ENCODE measurements at regions not wholly inside any gene's neighbourhood (a gene's known extent, or its start where the extent isn't known, plus 50 kb on each side); places are given as distances from the start of the nearest gene placed in this dataset.

DNA sequence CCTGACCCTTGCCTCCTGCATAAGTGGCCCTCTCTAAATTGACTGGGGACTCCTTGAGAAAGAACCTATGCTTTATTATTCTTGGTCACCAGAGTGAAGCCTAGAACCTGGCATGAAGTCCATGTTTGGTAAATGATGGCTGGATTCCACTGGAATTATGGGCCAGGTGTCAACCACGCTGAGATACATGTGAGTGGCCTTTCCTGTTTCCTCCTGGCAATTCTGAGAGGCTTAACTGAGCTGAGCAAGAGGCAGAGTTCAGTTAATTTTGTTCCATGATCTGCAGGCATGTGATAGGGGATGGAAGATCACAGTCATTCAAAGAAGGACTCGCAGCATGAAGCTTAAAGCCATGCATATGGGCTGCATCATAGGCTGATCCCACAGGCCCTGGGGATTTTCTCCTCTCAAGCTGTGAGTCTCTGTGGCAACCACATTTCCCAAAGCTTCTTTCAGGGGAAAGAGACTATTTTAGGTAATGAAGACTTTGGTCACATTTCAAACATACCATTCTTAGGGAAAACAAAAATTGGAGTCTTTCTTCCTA lies 69.4 kb upstream of the CLNK start:
- H3K4me1 Mint-ChIP-seq: no peaks in the 10 kb centered on the region
- H3K27me3 Mint-ChIP-seq: no peaks in the 10 kb centered on the region
- Histone ChIP-seq H3K4me3 (ENCODE audit: low read length in 2 of 2) (no peak overlapping the region), H3K27me3 (ENCODE audit: insufficient read depth, low read length) (no peaks in the 10 kb centered on the region), H3K9me3 (ENCODE audit: control insufficient read depth in 1 of 2, low read length in 2 of 2) (no peaks in the 10 kb centered on the region), H3K4me1 (ENCODE audit: insufficient read depth, low read length) (no peaks in the 10 kb centered on the region), H3K27ac (ENCODE audit: low read depth, low read length) (no peak overlapping the region), H3K36me3 (ENCODE audit: insufficient read depth, low read length) (no peaks in the 10 kb centered on the region)
- H3K9me3 Mint-ChIP-seq: peaks cover 0 to 2% (median 0%) of the 10 kb centered on the region in 8 donors
- H3K4me3 Mint-ChIP-seq: no peak overlapping the region
- POLR2A ChIA-PET (ENCODE audit: partially characterized antibody): no interaction called here
- CTCF ChIA-PET (ENCODE audit: partially characterized antibody): interaction anchor here (1.1 kb wide), 1 partner anchor 10 kb away, joined by 3 read pairs; no protein-coding TSS in a partner anchor
- H3K36me3 Mint-ChIP-seq: no peaks in the 10 kb centered on the region
- no peak for DNase-seq
- H3K27ac Mint-ChIP-seq: no peak overlapping the region
- intact Hi-C loops (cut with micrococcal nuclease): no loop called here

DNA sequence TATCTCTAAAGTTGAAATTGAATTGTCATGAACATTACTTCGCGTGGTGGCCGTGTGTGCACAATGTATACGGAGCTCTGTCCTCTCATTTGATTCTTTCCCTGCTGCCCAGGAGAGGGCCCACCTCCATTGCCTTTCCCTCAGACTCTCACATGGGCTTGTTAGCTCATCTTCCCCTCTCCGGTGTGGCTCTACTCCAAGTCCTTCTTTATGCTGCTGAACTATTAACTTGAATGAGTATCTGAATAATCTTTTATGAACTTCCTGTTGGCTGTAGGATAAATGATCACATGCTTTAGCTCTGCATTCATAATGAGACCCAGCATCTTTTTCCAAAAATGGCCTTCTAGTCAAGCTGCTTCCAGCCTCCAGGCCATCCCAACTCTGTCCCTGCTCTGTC lies 68.8 kb upstream of the CLNK start:
- Histone ChIP-seq H3K9me3 (ENCODE audit: control insufficient read depth in 1 of 2, low read length in 2 of 2) (no peaks in the 10 kb centered on the region), H3K36me3 (ENCODE audit: insufficient read depth, low read length) (no peaks in the 10 kb centered on the region), H3K4me1 (ENCODE audit: insufficient read depth, low read length) (no peaks in the 10 kb centered on the region), H3K27me3 (ENCODE audit: insufficient read depth, low read length) (no peaks in the 10 kb centered on the region), H3K4me3 (ENCODE audit: low read length in 2 of 2) (no peak overlapping the region), H3K27ac (ENCODE audit: low read depth, low read length) (no peak overlapping the region)
- Mint-ChIP-seq H3K27ac (no peak overlapping the region), H3K4me3 (no peak overlapping the region), H3K36me3 (no peaks in the 10 kb centered on the region), H3K27me3 (no peaks in the 10 kb centered on the region), H3K9me3 (peaks cover 0 to 2% (median 0%) of the 10 kb centered on the region in 8 donors), H3K4me1 (no peaks in the 10 kb centered on the region)
- intact Hi-C loops (cut with micrococcal nuclease): no loop called here
- no peak for DNase-seq
- CTCF ChIA-PET (ENCODE audit: partially characterized antibody): interaction anchor here (1.1 kb wide), 1 partner anchor 10 kb away, joined by 3 read pairs; no protein-coding TSS in a partner anchor
- POLR2A ChIA-PET (ENCODE audit: partially characterized antibody): no interaction called here

DNA sequence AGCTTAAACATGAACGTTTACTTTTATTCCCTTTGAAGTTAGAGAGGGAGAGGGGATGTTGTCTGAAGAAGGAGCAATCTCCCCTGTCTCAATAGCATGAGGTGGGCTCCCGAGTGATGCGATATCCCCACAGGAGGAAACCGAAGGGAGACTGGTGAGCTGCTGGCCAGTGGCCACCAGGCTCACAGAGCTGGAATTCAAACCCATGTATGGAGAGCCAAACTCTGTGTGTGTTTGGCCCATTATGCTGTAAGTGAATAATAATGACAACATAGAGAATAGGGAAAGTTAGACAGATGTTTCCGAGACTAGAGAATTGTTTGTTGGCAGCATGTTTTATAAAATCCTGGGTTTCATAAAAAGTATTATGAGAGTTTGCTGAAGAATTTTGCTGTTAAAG lies 66.1 kb upstream of the CLNK start:
- Histone ChIP-seq H3K36me3 (ENCODE audit: insufficient read depth, low read length) (no peaks in the 10 kb centered on the region), H3K27me3 (ENCODE audit: insufficient read depth, low read length) (no peaks in the 10 kb centered on the region), H3K4me1 (ENCODE audit: insufficient read depth, low read length) (no peaks in the 10 kb centered on the region), H3K27ac (ENCODE audit: low read depth, low read length) (no peak overlapping the region), H3K9me3 (ENCODE audit: control insufficient read depth in 1 of 2, low read length in 2 of 2) (no peaks in the 10 kb centered on the region), H3K4me3 (ENCODE audit: low read length in 2 of 2) (no peak overlapping the region)
- Mint-ChIP-seq H3K27ac (no peak overlapping the region), H3K27me3 (no peaks in the 10 kb centered on the region), H3K9me3 (peaks cover 0 to 3% (median 0%) of the 10 kb centered on the region in 8 donors), H3K36me3 (no peaks in the 10 kb centered on the region), H3K4me3 (no peak overlapping the region), H3K4me1 (no peaks in the 10 kb centered on the region)
- CTCF ChIA-PET (ENCODE audit: partially characterized antibody): no interaction called here
- no peak for DNase-seq
- intact Hi-C loops (cut with micrococcal nuclease): no loop called here
- POLR2A ChIA-PET (ENCODE audit: partially characterized antibody): no interaction called here

DNA sequence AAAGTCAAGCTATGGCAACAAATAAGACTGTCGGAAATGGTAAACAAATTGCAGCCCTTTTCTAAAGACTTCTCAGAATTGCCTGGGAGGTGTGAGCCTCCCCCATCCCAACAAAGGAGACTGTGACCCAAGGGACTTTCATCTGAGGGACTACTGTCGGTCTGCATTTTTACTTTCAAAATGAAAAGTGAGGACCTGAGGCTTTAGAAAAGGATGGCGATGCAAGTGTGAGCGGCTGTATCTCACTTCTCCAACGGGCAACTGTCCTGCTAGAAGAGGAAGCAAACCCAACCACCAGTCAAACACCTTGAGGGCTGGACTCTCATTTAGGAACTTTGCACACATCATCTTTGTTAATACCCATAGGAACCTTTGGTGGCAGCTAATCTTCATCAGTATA lies 62.6 kb upstream of the CLNK start:
- H3K36me3 Mint-ChIP-seq: no peaks in the 10 kb centered on the region
- Histone ChIP-seq H3K36me3 (ENCODE audit: insufficient read depth, low read length) (no peaks in the 10 kb centered on the region), H3K4me3 (ENCODE audit: low read length in 2 of 2) (no peak overlapping the region), H3K9me3 (ENCODE audit: control insufficient read depth in 1 of 2, low read length in 2 of 2) (no peaks in the 10 kb centered on the region), H3K27ac (ENCODE audit: low read depth, low read length) (no peak overlapping the region), H3K4me1 (ENCODE audit: insufficient read depth, low read length) (no peaks in the 10 kb centered on the region), H3K27me3 (ENCODE audit: insufficient read depth, low read length) (no peaks in the 10 kb centered on the region)
- H3K9me3 Mint-ChIP-seq: peaks cover 0 to 3% (median 0%) of the 10 kb centered on the region in 8 donors
- intact Hi-C loops (cut with micrococcal nuclease): no loop called here
- H3K4me3 Mint-ChIP-seq: no peak overlapping the region
- H3K4me1 Mint-ChIP-seq: no peaks in the 10 kb centered on the region
- ChIA-PET POLR2A (ENCODE audit: partially characterized antibody) (no interaction called here), CTCF (ENCODE audit: partially characterized antibody) (no interaction called here)
- H3K27me3 Mint-ChIP-seq: no peaks in the 10 kb centered on the region
- DNase-seq: no peak
- no peak overlapping the region for H3K27ac Mint-ChIP-seq

DNA sequence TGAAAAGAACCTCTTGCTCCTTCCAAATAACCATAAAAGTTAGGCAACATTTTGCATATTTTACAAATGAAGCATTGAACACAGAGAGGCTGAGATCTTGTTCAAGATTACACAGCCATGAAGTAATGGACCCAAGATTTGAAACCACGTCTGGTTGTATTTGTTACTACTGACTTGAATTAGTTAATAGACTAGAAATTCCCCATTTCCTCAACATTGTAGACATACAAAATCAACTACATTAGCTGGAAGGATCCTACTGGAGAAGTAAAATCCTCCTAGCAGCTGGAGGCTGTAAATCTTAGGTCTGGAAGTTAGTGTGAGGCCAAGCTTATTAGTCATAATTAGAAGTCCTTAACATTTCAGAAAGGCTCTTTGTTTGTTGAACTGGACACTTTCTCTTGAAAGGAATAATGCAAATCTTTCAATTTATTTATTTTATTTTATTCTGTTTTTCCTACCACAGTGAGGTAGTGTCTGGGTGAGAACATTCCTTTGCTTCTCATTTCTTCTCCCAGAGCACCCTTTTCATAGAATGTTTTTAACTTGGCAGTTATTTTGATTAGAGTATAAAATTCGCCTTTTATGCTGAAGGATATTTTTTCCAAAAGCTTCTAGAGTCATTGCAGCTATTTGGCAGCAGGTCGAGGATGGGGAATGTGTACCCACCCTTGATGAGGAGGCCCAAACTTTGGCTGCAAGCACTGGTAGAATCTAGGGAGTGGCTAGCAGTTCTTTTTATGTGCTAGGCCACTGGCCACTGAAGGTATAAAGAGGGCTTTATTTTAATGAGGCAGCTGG lies 62.0 kb upstream of the CLNK start:
- DNase-seq: no peak

DNA sequence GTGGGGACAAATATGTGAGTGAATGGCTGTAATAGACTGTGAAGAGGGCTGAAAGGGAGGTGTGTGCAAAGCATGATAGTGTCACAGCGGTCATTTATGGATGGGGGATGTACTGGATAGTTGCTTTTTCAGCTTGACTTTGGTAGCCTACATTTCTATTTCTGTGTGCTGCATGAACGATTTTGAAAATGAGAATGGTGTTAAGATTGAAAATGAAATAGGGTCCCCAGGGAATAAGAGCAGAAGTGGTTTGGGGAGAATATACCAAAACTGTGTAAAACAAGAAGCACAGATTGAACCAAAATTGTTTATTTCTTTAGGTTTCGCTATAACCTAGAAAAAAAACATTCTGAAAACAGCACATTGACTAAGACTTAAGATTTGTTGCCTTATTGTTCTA lies 58.8 kb upstream of the CLNK start:
- Histone ChIP-seq H3K4me1 (ENCODE audit: insufficient read depth, low read length) (no peaks in the 10 kb centered on the region), H3K27ac (ENCODE audit: low read depth, low read length) (no peak overlapping the region), H3K36me3 (ENCODE audit: insufficient read depth, low read length) (no peaks in the 10 kb centered on the region), H3K9me3 (ENCODE audit: control insufficient read depth in 1 of 2, low read length in 2 of 2) (no peaks in the 10 kb centered on the region), H3K4me3 (ENCODE audit: low read length in 2 of 2) (no peak overlapping the region), H3K27me3 (ENCODE audit: insufficient read depth, low read length) (no peaks in the 10 kb centered on the region)
- Mint-ChIP-seq H3K4me1 (no peaks in the 10 kb centered on the region), H3K27me3 (no peaks in the 10 kb centered on the region), H3K27ac (no peak overlapping the region), H3K4me3 (no peak overlapping the region), H3K36me3 (no peaks in the 10 kb centered on the region), H3K9me3 (peaks cover 0 to 3% (median 0%) of the 10 kb centered on the region in 8 donors)
- DNase-seq: no peak
- CTCF ChIA-PET (ENCODE audit: partially characterized antibody): no interaction called here
- intact Hi-C loops (cut with micrococcal nuclease): no loop called here
- POLR2A ChIA-PET (ENCODE audit: partially characterized antibody): no interaction called here

More for the DNA sequence above, 62.0 kb upstream of the CLNK start:
- Mint-ChIP-seq H3K36me3 (no peaks in the 10 kb centered on the region), H3K4me1 (no peaks in the 10 kb centered on the region), H3K27ac (no peak overlapping the region), H3K27me3 (no peaks in the 10 kb centered on the region), H3K9me3 (peaks cover 0 to 3% (median 0%) of the 10 kb centered on the region in 8 donors), H3K4me3 (no peak overlapping the region)
- Histone ChIP-seq H3K4me1 (ENCODE audit: insufficient read depth, low read length) (no peaks in the 10 kb centered on the region), H3K36me3 (ENCODE audit: insufficient read depth, low read length) (no peaks in the 10 kb centered on the region), H3K4me3 (ENCODE audit: low read length in 2 of 2) (no peak overlapping the region), H3K27ac (ENCODE audit: low read depth, low read length) (no peak overlapping the region), H3K9me3 (ENCODE audit: control insufficient read depth in 1 of 2, low read length in 2 of 2) (no peaks in the 10 kb centered on the region), H3K27me3 (ENCODE audit: insufficient read depth, low read length) (no peaks in the 10 kb centered on the region)
- intact Hi-C loops (cut with micrococcal nuclease): no loop called here
- ChIA-PET CTCF (ENCODE audit: partially characterized antibody) (no interaction called here), POLR2A (ENCODE audit: partially characterized antibody) (no interaction called here)

DNA sequence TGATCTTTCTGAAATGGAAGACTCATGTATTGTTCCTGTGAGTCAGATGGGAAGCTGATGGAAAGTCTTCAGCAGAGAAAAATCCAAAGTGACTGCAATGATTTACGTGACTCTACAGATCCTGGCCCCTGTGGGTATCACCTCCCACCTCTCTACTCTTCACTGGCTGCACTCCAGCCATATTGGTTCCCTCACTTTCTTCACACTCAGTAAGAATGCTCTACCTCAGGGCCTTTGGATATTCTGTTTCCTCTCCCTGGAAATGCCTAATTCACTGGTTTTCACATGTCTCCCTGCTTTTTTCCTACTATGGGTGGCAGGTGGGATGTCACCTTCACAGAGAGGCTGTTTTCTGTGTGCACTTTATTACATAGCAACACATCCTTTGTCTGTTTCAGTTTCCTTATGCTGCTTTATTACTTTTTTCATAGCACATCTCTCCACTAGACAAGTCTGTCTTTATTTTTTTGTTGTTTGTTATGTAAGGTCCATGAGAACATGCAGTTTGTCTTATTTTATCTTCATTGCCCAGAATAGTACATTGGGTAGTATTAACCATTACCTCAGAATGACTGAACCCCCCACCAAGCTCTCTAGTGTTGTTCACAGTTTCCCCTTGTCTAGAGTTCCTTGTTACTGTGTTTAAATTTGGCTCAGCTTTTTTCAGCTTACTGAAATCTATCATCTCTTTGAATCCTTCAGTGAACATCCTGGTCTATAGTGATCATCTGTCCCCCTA lies 57.6 kb upstream of the CLNK start:
- intact Hi-C loops (cut with micrococcal nuclease): no loop called here
- H3K9me3 Mint-ChIP-seq: no peaks in the 10 kb centered on the region

More for the DNA sequence above, 57.6 kb upstream of the CLNK start:
- Histone ChIP-seq H3K9me3 (ENCODE audit: control insufficient read depth in 1 of 2, low read length in 2 of 2) (no peaks in the 10 kb centered on the region), H3K4me1 (ENCODE audit: insufficient read depth, low read length) (no peaks in the 10 kb centered on the region), H3K27me3 (ENCODE audit: insufficient read depth, low read length) (no peaks in the 10 kb centered on the region), H3K36me3 (ENCODE audit: insufficient read depth, low read length) (no peaks in the 10 kb centered on the region), H3K27ac (ENCODE audit: low read depth, low read length) (no peak overlapping the region), H3K4me3 (ENCODE audit: low read length in 2 of 2) (no peak overlapping the region)
- no peaks in the 10 kb centered on the region for H3K4me1 Mint-ChIP-seq
- H3K27ac Mint-ChIP-seq: no peak overlapping the region
- H3K27me3 Mint-ChIP-seq: no peaks in the 10 kb centered on the region
- no peaks in the 10 kb centered on the region for H3K36me3 Mint-ChIP-seq
- DNase-seq: no peak
- no peak overlapping the region for H3K4me3 Mint-ChIP-seq
- CTCF ChIA-PET (ENCODE audit: partially characterized antibody): interaction anchor here (1.6 kb wide), 1 partner anchor 18 kb away, joined by 3 read pairs; no protein-coding TSS in a partner anchor
- POLR2A ChIA-PET (ENCODE audit: partially characterized antibody): no interaction called here
